ENCODE measurements at regions not wholly inside any gene's neighbourhood (a gene's known extent, or its start where the extent isn't known, plus 50 kb on each side); places are given as distances from the start of the nearest gene placed in this dataset.

DNA sequence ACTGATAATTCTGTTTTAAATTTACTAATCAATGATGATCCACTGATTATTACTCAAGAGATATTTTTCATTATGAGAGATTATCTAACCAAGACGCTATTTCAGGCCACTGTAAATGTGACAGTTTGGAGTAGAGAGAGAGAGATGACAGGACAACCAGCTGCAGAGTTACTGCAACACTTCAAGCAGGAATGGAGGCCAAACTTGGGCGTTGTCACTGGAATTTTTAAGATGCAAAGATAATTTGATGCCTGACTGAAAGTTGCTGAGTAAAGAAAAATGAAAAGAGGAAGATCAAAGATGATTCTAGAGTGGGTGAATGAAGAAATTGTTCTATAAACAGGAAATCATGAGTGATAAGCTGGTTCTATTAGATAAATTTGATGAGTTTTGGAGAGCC is 1302.1 kb upstream of the TMEFF2 start:
- Mint-ChIP-seq H3K9me3 (no peaks in the 10 kb centered on the region), H3K27me3 (ENCODE audit: low read depth) (no peaks in the 10 kb centered on the region), H3K36me3 (ENCODE audit: low read depth) (no peaks in the 10 kb centered on the region), H3K27ac (no peak overlapping the region), H3K4me3 (no peak overlapping the region), H3K4me1 (no peaks in the 10 kb centered on the region)
- TF ChIP-seq, protein P1, sequence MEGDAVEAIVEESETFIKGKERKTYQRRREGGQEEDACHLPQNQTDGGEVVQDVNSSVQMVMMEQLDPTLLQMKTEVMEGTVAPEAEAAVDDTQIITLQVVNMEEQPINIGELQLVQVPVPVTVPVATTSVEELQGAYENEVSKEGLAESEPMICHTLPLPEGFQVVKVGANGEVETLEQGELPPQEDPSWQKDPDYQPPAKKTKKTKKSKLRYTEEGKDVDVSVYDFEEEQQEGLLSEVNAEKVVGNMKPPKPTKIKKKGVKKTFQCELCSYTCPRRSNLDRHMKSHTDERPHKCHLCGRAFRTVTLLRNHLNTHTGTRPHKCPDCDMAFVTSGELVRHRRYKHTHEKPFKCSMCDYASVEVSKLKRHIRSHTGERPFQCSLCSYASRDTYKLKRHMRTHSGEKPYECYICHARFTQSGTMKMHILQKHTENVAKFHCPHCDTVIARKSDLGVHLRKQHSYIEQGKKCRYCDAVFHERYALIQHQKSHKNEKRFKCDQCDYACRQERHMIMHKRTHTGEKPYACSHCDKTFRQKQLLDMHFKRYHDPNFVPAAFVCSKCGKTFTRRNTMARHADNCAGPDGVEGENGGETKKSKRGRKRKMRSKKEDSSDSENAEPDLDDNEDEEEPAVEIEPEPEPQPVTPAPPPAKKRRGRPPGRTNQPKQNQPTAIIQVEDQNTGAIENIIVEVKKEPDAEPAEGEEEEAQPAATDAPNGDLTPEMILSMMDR (IDR thresholded peaks at IDR 0.05; ENCODE audit: unreplicated experiment in 3 of 3): no peak

DNA sequence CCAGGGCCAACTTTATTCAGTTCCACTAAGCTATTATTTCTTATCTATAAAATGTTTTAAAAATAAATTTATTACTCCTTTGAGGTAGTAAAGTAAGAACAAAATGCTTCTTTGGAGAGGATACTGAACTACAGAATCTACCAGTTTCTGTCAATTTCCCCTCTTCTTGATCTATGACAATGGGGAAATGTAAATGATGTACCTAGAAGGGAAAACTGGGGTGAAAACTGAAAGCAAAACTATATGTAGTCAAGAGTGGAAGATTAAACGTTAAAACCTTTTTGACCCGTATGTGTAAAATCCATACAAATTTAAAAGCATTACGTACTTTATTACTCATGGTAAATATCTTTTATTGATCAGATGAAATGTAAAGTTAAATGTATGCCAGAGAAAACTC is 1287.8 kb upstream of the TMEFF2 start:
- no peak overlapping the region for H3K4me3 Mint-ChIP-seq
- H3K27ac Mint-ChIP-seq: no peak overlapping the region
- TF ChIP-seq, protein P1 (IDR thresholded peaks at IDR 0.05; ENCODE audit: unreplicated experiment in 3 of 3): no peak
- no peaks in the 10 kb centered on the region for H3K9me3 Mint-ChIP-seq
- no peaks in the 10 kb centered on the region for H3K27me3 Mint-ChIP-seq (ENCODE audit: low read depth)
- H3K4me1 Mint-ChIP-seq: no peaks in the 10 kb centered on the region
- H3K36me3 Mint-ChIP-seq (ENCODE audit: low read depth): no peaks in the 10 kb centered on the region

DNA sequence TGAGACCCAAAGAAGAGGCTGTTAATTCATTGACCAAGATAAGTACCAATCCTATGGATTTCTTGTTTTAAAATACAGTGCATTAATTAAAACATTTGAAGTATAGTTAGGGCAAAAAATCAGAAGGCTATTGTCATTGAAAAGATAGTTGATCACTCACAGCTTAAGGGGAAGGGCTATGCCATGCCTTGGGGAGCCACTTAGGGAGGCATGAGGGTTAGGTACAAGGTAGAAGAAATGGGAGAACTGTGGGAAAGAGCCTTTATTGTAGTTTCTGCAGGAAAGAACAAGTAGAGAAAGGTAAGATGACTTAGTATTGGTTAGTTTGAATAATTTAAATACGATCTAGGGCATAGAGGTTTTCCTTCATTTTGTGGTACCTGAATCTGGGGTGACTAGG is 1285.5 kb upstream of the TMEFF2 start:
- no peak overlapping the region for H3K27ac Mint-ChIP-seq
- no peaks in the 10 kb centered on the region for H3K4me1 Mint-ChIP-seq
- no peaks in the 10 kb centered on the region for H3K27me3 Mint-ChIP-seq (ENCODE audit: low read depth)
- H3K4me3 Mint-ChIP-seq: no peak overlapping the region
- TF ChIP-seq, protein P1 (IDR thresholded peaks at IDR 0.05; ENCODE audit: unreplicated experiment in 3 of 3): no peak
- H3K36me3 Mint-ChIP-seq (ENCODE audit: low read depth): no peaks in the 10 kb centered on the region
- no peaks in the 10 kb centered on the region for H3K9me3 Mint-ChIP-seq

DNA sequence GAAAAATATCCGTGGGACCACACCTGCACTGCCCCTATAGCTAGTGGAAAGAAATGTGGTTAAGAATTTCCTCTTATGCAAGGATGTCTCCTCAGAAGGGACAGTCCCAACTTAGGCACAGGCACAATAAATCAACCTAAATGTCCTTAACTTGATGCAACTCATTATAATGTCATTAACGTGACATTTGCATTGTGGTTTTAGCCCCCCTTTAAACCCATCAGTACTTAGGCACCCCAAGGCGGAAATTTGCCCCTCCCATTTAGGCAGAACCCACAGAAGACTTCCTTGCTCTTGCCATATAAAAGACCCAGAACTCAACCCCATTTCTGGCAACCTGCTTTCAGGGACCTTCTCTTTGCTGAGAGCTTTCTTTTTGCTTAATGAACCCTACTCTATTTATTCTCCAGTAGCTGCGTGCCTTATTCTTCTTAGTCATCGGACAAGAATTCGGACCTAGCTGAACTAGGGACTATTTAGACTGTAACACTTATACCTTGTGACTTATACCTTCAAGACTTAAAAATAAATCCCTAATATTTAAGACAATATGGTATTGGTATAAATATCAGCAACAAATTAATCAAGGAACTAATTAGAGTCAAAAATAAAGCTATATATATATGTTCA is 1281.6 kb upstream of the TMEFF2 start:
- Mint-ChIP-seq H3K4me1 (no peaks in the 10 kb centered on the region), H3K36me3 (ENCODE audit: low read depth) (no peaks in the 10 kb centered on the region), H3K4me3 (no peak overlapping the region), H3K9me3 (peaks cover 5% of the 10 kb centered on the region), H3K27me3 (ENCODE audit: low read depth) (no peaks in the 10 kb centered on the region), H3K27ac (no peak overlapping the region)
- TF ChIP-seq, protein P1 (IDR thresholded peaks at IDR 0.05; ENCODE audit: unreplicated experiment in 3 of 3): no peak

DNA sequence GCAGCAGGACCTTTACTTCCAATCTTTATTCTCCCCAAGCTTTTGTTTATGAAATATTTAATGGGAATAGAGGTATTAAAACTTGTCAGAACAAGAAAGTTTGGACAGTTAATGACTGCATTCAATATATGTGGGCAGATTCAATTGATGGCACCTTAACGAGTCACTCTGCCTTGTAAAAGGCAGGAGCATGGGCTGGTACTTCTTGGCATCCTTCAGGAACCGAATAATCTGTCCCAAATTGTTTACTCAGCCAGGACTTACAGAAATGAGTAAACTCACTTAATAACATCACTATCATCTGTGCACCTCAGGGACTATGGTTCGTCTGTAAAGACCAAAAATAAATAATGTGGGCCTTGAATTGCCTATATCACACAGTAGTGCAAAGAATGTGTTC is 1280.3 kb upstream of the TMEFF2 start:
- TF ChIP-seq, protein P1 (IDR thresholded peaks at IDR 0.05; ENCODE audit: unreplicated experiment in 3 of 3): no peak
- no peak overlapping the region for H3K27ac Mint-ChIP-seq
- H3K36me3 Mint-ChIP-seq (ENCODE audit: low read depth): no peaks in the 10 kb centered on the region
- no peaks in the 10 kb centered on the region for H3K4me1 Mint-ChIP-seq
- H3K27me3 Mint-ChIP-seq (ENCODE audit: low read depth): no peaks in the 10 kb centered on the region
- no peak overlapping the region for H3K4me3 Mint-ChIP-seq
- peaks cover 5% of the 10 kb centered on the region for H3K9me3 Mint-ChIP-seq

DNA sequence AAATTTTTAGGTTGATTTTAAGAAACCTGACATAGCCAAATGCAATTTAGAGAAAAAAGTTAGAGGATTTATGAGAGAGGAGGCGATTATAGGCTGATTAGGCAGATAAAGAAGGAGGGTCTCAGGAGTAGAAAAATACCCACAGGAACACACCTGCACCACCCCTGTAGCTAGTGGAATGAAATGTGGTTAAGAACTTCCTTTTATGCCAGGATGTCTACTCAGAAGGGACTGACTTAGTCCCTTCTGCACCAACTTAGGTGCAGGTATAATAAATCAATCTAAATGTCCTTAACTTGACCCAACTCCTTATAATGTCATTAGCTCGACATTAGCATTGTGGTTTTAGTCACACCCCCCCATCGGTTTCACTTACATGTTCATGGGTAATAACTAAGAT is 1274.5 kb upstream of the TMEFF2 start:
- Mint-ChIP-seq H3K4me3 (no peak overlapping the region), H3K36me3 (ENCODE audit: low read depth) (no peaks in the 10 kb centered on the region), H3K27me3 (ENCODE audit: low read depth) (no peaks in the 10 kb centered on the region), H3K9me3 (peaks cover 5% of the 10 kb centered on the region), H3K27ac (no peak overlapping the region), H3K4me1 (no peaks in the 10 kb centered on the region)
- TF ChIP-seq, protein P1 (IDR thresholded peaks at IDR 0.05; ENCODE audit: unreplicated experiment in 3 of 3): no peak
